K562 (cell line): ENCODE measurements at regions not wholly inside any gene's neighbourhood (a gene's known extent, or its start where the extent isn't known, plus 50 kb on each side); places are given as distances from the start of the nearest gene placed in this dataset.

Experiments used
- ATAC-seq: fragments of 200-7000 bp; cut with Tn5 transposase; 3 replicates; pipeline ENCODE4 v1.9.1; 2020; ENCODE audit warnings: moderate library complexity
- BruUV-seq: library from RNA; stranded (reverse); fragments of 400-500 nt; replicated peaks from 2 replicates; lab custom pipeline; 2021; lab: Mats Ljungman, UMichigan
- CTCF ChIA-PET: fragments of 300-600 bp; formaldehyde crosslinking; extraction: SDS; loops from one replicate; lab custom pipeline; 2021; ENCODE audit warnings: low intra/inter-chr PET ratio; lab: Yijun Ruan, JAX
- POLR2A ChIA-PET: fragments of 300-600, 350-650 bp; sonication (Branson Sonifier 250); formaldehyde crosslinking; extraction: SDS; loops from one replicate; lab custom pipeline; 2021; ENCODE audit warnings: antibody characterized with exemption, inconsistent platforms; lab: Yijun Ruan, JAX
- DNase-seq, 4 experiments: peaks; one replicate each; pipeline versions ENCODE4 v3.0.0 to v3.0.0-alpha.2; 2011 to 2018; ENCODE audit warnings: low spot score in 3 of 4, mixed read lengths in 3 of 4; ENCODE audit errors: extremely low read depth in 1 of 4
- FAIRE-seq: peaks from 2 replicates; lab custom pipeline; 2011; peaks lifted over from hg19 to GRCh38; lab: Jason Lieb, UNC
- H2AFZ ChIP-seq: 2 replicates; pipeline ENCODE4 v1.6.0; 2011; ENCODE audit warnings: low read depth, low read length, control low read depth, inconsistent platforms
- H3K27ac ChIP-seq: fragments of 200-600 bp; 3 replicates; pipeline ENCODE4 v1.8.0; 2011; ENCODE audit warnings: low read depth, mild to moderate bottlenecking, control low read depth, inconsistent platforms, low read length, moderate library complexity, mixed read lengths; ENCODE audit errors: extremely low read depth
- H3K27me3 ChIP-seq, 2 experiments: fragments of 300-600 bp in 1 of 2; 2 replicates in 1 of 2; 3 replicates in 1 of 2; pipeline versions ENCODE4 v1.6.0 to v1.8.0; 2011; ENCODE audit warnings: inconsistent platforms in 2 of 2, low read length in 2 of 2, mild to moderate bottlenecking in 1 of 2, mixed read lengths in 1 of 2, moderate library complexity in 1 of 2; ENCODE audit not compliant: control insufficient read depth in 2 of 2, insufficient read depth in 2 of 2
- H3K36me3 ChIP-seq: fragments of 300-600 bp; 3 replicates; pipeline ENCODE4 v1.8.0; 2011; ENCODE audit warnings: mild to moderate bottlenecking, low read length, inconsistent platforms; ENCODE audit not compliant: control insufficient read depth, insufficient read depth
- H3K4me1 ChIP-seq, 2 experiments: fragments of 200-600 bp in 1 of 2; replicated peaks in 1 of 2; 2 replicates in 1 of 2; 3 replicates in 1 of 2; pipeline versions ENCODE4 v1.5.1 to v1.8.0; 2011; ENCODE audit warnings: inconsistent platforms in 2 of 2, low read length in 2 of 2, mild to moderate bottlenecking in 1 of 2, mixed read lengths in 1 of 2, moderate library complexity in 1 of 2; ENCODE audit not compliant: control insufficient read depth in 2 of 2, insufficient read depth in 2 of 2
- H3K4me2 ChIP-seq: 2 replicates; pipeline ENCODE4 v1.6.1; 2011; ENCODE audit warnings: low read length, control low read depth, inconsistent platforms, mixed read lengths; ENCODE audit not compliant: insufficient read depth
- H3K4me3 ChIP-seq: fragments of 200-600 bp; sonication (generic), shearing (Covaris generic); 2 replicates; pipeline ENCODE4 v1.5.1; 2016; ENCODE audit warnings: control low read depth, inconsistent platforms
- H3K79me2 ChIP-seq: fragments of 200-600 bp; 3 replicates; pipeline ENCODE4 v1.8.0; 2011; ENCODE audit warnings: low read length, inconsistent platforms; ENCODE audit not compliant: control insufficient read depth, insufficient read depth
- H3K9ac ChIP-seq, 2 experiments: 2 replicates each; pipeline versions ENCODE4 v1.6.0 to v1.6.1; 2011; ENCODE audit warnings: low read depth in 2 of 2, low read length in 2 of 2, control low read depth in 1 of 2, inconsistent platforms in 1 of 2, mild to moderate bottlenecking in 1 of 2, mixed read lengths in 1 of 2; ENCODE audit not compliant: insufficient read depth in 1 of 2
- H3K9me1 ChIP-seq: one replicate; pipeline ENCODE4 v1.6.0; 2011; ENCODE audit warnings: inconsistent platforms, mild to moderate bottlenecking, low read length, moderate library complexity; ENCODE audit not compliant: control insufficient read depth, insufficient read depth
- H3K9me3 ChIP-seq: replicated peaks from 2 replicates; pipeline ENCODE4 v1.5.1; 2011; ENCODE audit warnings: low read depth, low read length, inconsistent platforms; ENCODE audit not compliant: control insufficient read depth, insufficient read depth
- H4K20me1 ChIP-seq: replicated peaks from 2 replicates; pipeline ENCODE4 v1.6.1; 2011; ENCODE audit warnings: low read length, inconsistent platforms, mixed read lengths; ENCODE audit not compliant: control insufficient read depth, insufficient read depth
- BHLHE40 ChIP-seq: IDR thresholded peaks from 2 replicates; pipeline ENCODE4 v1.6.1; 2011; ENCODE audit warnings: low read length, improper control_type of control experiment
- FOXM1 ChIP-seq, 2 experiments: fragments of 450-650 bp in 1 of 2; sonication (generic) in 1 of 2; formaldehyde crosslinking in 1 of 2; IDR thresholded peaks; 2 replicates each; pipeline versions ENCODE4 v1.6.1 to v1.9.0; 2017 to 2022; ENCODE audit warnings: low read depth in 2 of 2, mild to moderate bottlenecking in 2 of 2, missing genetic modification reagents in 1 of 2, moderate library complexity in 1 of 2
- IRF2 ChIP-seq: sonication (generic); formaldehyde crosslinking; IDR thresholded peaks from 2 replicates; pipeline ENCODE4 v1.8.1; 2022; ENCODE audit warnings: mild to moderate bottlenecking, missing genetic modification reagents
- MBD2 ChIP-seq: sonication (generic); IDR thresholded peaks from 2 replicates; pipeline ENCODE4 v1.6.1; 2016; ENCODE audit warnings: low read depth, borderline replicate concordance
- WGBS: fragments of 100-300 bp; shearing (Covaris generic); methylation state at CpG from one replicate; pipeline ENCODE4 v1.1.6; 2016; ENCODE audit warnings: low coverage, mixed read lengths; ENCODE audit not compliant: insufficient coverage; ENCODE audit errors: missing lambda C conversion rate; 5-methylcytosine and 5-hydroxymethylcytosine counted together
- in situ Hi-C: fragments of 300-500 bp; cut with MboI; formaldehyde crosslinking; loops from 4 replicates; pipeline ENCODE4 v1.15.0; 2018; ENCODE audit warnings: inconsistent platforms, mixed read lengths
- intact Hi-C: fragments of 100-400 bp; cut with micrococcal nuclease; formaldehyde crosslinking; loops from 2 replicates; pipeline ENCODE4 v1.14.2; 2022
- TF ChIP-seq, protein P1 (sequence below): fragments of 200-400 bp; formaldehyde crosslinking; IDR thresholded peaks from 2 replicates; pipeline ENCODE4 v1.6.1; 2017; ENCODE audit warnings: mild to moderate bottlenecking, low read depth, low read length, moderate library complexity
- TF ChIP-seq, protein P2 (sequence below): sonication (generic); formaldehyde crosslinking; IDR thresholded peaks from 2 replicates; pipeline ENCODE4 v1.8.1; 2023; ENCODE audit warnings: mild to moderate bottlenecking, missing genetic modification reagents

DNA sequence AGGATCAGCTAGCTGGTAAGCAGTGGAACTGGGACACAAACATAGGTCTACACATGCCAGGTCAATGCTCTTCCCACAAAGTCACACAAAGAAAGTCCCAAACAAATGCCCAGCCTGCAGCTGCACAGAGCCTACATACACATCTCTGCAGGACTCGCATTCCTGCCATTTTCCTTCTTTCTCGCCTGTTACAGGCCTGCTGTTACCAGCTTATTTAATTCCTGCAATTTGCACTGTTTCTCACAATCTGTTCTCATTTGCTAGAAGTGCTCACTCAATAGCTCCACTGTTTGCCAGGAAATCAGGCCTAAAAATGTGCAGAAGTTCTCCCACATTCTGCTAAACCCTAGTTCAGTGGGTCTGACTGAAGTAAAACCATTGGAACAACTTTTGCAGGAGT, 362.6 kb upstream of the C1orf87 start:
- Histone ChIP-seq H3K9me3 (no peaks in the 10 kb centered on the region), H3K36me3 (no peaks in the 10 kb centered on the region), H4K20me1 (no peaks in the 10 kb centered on the region), H3K9me1 (no peaks in the 10 kb centered on the region), H3K9ac (no peak overlapping the region), H2AFZ (no peak overlapping the region), H3K4me3 (no peak overlapping the region), H3K4me2 (no peak overlapping the region), H3K79me2 (no peaks in the 10 kb centered on the region), H3K27me3 (no peaks in the 10 kb centered on the region), H3K27ac (no peak overlapping the region), H3K4me1 (no peaks in the 10 kb centered on the region)
- intact Hi-C loops: no loop called here
- ATAC-seq (no peak), DNase-seq (no peak), FAIRE-seq (no peak)
- 0% methylated on average over 2 of the region's 2 CpGs for WGBS
- ChIA-PET CTCF (no interaction called here), POLR2A (interaction anchor here (0.7 to 1.1 kb wide), 2 partner anchors 13 to 286 kb away, joined by 3 read pairs; no protein-coding TSS in a partner anchor)
- no peak for TF ChIP-seq FOXM1 (IDR thresholded peaks at IDR 0.05; ENCODE audit: low read depth)
- no peak for TF ChIP-seq FOXM1 (CRISPR knock-in tag; IDR thresholded peaks at IDR 0.05; ENCODE audit: low read depth)
- TF ChIP-seq, protein P1, sequence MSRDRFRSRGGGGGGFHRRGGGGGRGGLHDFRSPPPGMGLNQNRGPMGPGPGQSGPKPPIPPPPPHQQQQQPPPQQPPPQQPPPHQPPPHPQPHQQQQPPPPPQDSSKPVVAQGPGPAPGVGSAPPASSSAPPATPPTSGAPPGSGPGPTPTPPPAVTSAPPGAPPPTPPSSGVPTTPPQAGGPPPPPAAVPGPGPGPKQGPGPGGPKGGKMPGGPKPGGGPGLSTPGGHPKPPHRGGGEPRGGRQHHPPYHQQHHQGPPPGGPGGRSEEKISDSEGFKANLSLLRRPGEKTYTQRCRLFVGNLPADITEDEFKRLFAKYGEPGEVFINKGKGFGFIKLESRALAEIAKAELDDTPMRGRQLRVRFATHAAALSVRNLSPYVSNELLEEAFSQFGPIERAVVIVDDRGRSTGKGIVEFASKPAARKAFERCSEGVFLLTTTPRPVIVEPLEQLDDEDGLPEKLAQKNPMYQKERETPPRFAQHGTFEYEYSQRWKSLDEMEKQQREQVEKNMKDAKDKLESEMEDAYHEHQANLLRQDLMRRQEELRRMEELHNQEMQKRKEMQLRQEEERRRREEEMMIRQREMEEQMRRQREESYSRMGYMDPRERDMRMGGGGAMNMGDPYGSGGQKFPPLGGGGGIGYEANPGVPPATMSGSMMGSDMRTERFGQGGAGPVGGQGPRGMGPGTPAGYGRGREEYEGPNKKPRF: no peak
- no TSS peak for BruUV-seq
- in situ Hi-C loops: no loop called here

- CTCF ChIA-PET: no interaction called here
- no peak overlapping the region for H3K9ac ChIP-seq
- no peaks in the 10 kb centered on the region for H3K36me3 ChIP-seq
- BruUV-seq: no TSS peak
- H3K4me1 ChIP-seq: no peaks in the 10 kb centered on the region
- H3K79me2 ChIP-seq: no peaks in the 10 kb centered on the region
- no peak overlapping the region for H3K4me3 ChIP-seq
- 0% methylated on average over 2 of the region's 2 CpGs for WGBS
- in situ Hi-C loops (no loop called here), intact Hi-C loops (no loop called here)
- no peaks in the 10 kb centered on the region; the same call in 1 of the 2 replicates for H3K9me3 ChIP-seq
- H3K9me1 ChIP-seq: no peaks in the 10 kb centered on the region
- DNase-seq (no peak), ATAC-seq (no peak), FAIRE-seq (no peak)
- H3K27ac ChIP-seq: no peak overlapping the region
- POLR2A ChIA-PET: interaction anchor here (0.6 kb wide), 1 partner anchor 48 kb away, joined by 3 read pairs; no protein-coding TSS in a partner anchor
- H2AFZ ChIP-seq: no peak overlapping the region
- H3K4me2 ChIP-seq: no peak overlapping the region
- H4K20me1 ChIP-seq: no peaks in the 10 kb centered on the region
- no peaks in the 10 kb centered on the region for H3K27me3 ChIP-seq
- TF ChIP-seq, protein P2, sequence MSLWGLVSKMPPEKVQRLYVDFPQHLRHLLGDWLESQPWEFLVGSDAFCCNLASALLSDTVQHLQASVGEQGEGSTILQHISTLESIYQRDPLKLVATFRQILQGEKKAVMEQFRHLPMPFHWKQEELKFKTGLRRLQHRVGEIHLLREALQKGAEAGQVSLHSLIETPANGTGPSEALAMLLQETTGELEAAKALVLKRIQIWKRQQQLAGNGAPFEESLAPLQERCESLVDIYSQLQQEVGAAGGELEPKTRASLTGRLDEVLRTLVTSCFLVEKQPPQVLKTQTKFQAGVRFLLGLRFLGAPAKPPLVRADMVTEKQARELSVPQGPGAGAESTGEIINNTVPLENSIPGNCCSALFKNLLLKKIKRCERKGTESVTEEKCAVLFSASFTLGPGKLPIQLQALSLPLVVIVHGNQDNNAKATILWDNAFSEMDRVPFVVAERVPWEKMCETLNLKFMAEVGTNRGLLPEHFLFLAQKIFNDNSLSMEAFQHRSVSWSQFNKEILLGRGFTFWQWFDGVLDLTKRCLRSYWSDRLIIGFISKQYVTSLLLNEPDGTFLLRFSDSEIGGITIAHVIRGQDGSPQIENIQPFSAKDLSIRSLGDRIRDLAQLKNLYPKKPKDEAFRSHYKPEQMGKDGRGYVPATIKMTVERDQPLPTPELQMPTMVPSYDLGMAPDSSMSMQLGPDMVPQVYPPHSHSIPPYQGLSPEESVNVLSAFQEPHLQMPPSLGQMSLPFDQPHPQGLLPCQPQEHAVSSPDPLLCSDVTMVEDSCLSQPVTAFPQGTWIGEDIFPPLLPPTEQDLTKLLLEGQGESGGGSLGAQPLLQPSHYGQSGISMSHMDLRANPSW (CRISPR knock-in tag): no peak
- TF ChIP-seq IRF2 (no peak), BHLHE40 (no peak), MBD2 (no peak)
These were observed 358.0 kb upstream of the C1orf87 start for GRCh38 chr1:60431593-60431992.
